NCI-H446 treated with DMSO at 0.1 percent for 48 hours (cell line): ENCODE measurements at regions not wholly inside any gene's neighbourhood (a gene's known extent, or its start where the extent isn't known, plus 50 kb on each side); places are given as distances from the start of the nearest gene placed in this dataset.
"Not testable (repeated sequence)": the region's sequence is repeated elsewhere in the genome, so short reads cannot be mapped to it uniquely, and the experiment has no call there.

Experiments used
- DNase-seq: peaks from one replicate; lab custom pipeline; 2025; lab: John Stamatoyannopoulos, UW

DNA sequence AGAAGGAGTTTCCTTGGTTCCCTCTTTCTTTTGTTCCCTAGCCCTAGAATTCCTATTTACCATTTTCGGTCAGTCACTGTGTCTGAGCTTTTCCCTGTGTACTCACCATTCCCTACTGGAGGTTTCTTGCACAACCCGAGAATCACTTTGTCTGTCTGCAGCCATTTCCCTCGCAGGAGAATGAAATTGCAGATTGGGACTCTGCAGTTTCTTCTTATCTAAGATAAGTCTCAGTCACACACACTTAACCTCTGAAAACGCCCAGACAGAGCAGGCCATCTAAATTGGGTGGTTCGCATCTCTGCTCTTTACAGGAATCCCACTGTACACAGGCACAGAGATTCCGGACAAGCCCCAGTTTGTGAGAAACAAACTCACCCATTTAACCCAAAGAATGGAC lies 58.6 kb upstream of the CNTNAP2 start:
- no peak for DNase-seq

DNA sequence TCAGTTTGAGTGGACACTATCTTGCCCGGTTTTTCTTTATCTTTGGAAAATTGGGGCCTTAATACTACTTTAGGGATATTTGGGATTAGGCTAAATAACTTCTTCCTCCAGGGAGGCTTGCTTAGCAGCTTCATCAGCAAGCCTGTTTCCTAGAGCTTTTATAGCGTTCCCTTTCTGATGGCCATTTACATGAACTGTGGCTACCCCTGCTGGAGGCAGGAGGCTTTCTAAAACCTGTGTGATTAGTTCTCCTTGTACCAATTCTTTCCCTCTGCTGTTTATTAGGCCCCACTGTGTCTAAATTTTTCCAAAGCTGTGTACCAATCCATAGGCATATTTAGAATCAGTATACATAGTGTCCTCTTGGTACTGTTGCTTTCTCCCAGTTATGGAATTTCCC lies 61.7 kb upstream of the CNTNAP2 start:
- no peak for DNase-seq

GRCh38 chr7:146053492-146053891 lies 63.1 kb upstream of the CNTNAP2 start:
- no peak for DNase-seq

DNA sequence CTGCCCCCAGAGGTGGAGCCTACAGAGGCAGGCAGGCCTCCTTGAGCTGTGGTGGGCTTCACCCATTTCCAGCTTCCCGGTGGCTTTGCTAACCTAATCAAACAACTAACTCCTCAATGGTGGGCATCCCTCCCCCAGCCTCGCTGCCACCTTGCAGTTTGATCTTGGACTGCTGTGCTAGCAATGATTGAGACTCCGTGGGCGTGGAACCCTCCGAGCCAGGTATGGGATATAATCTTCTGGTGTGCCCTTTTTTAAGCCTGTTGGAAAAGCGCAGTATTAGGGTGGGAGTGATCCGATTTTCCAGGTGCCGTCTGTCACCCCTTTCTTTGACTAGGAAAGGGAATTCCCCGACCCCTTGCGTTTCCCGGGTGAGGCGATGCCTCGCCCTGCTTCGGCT lies 73.3 kb upstream of the CNTNAP2 start:
- not testable (repeated sequence) for DNase-seq

DNA sequence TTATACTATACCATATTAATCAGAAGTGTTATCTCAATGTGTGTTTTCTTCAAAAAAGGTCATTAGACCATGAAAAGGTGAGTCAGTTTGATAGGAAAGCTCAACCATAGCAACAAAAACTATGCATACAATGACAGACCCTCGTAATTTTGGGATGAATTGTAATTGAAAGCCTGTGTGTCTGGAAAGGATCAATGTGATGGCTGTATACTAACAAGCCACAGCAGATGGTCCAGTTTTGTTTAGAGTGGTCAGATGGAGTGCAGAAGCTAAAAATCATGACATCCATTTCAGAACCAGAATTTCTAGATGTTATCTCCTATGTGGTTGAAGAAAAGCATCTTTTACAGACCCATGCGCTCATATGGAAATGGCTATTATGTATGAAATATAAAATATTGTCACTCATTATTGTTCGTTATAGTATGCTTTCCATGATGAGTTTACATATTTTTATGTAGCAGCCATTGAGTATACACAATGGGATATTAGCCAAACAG lies 88.3 kb upstream of the CNTNAP2 start:
- no peak for DNase-seq

- DNase-seq, result no peak
These were observed 89.4 kb upstream of the CNTNAP2 start for GRCh38 chr7:146027243-146027642.

GRCh38 chr7:146022776-146023175 lies 93.8 kb upstream of the CNTNAP2 start:
- no peak for DNase-seq

GRCh38 chr7:146019041-146020004 lies 97.3 kb upstream of the CNTNAP2 start:
- DNase-seq, result not testable (repeated sequence)

- DNase-seq, result not testable (repeated sequence)
These were observed 99.2 kb upstream of the CNTNAP2 start for GRCh38 chr7:146017366-146017765.

DNA sequence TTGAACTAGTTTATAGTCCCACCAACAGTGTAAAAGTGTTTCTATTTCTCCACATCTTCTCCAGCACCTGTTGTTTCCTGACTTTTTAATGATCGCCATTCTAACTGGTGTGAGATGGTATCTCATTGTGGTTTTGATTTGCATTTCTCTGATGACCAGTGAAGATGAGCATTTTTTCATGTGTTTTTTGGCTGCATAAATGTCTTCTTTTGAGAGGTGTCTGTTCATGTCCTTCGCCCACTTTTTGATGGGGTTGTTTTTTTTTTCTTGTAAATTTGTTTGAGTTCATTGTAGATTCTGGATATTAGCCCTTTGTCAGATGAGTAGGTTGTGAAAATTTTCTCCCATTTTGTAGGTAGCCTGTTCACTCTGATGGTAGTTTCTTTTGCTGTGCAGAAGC lies 102.4 kb upstream of the CNTNAP2 start:
- DNase-seq, result not testable (repeated sequence)

- no peak for DNase-seq
These were observed 108.3 kb upstream of the CNTNAP2 start for GRCh38 chr7:146008293-146008692.

GRCh38 chr7:146004805-146005204 lies 111.8 kb upstream of the CNTNAP2 start:
- DNase-seq, result no peak

GRCh38 chr7:146002431-146003078 lies 114.0 kb upstream of the CNTNAP2 start:
- DNase-seq, result no peak

GRCh38 chr7:146002008-146002407 lies 114.6 kb upstream of the CNTNAP2 start:
- DNase-seq, result no peak

DNA sequence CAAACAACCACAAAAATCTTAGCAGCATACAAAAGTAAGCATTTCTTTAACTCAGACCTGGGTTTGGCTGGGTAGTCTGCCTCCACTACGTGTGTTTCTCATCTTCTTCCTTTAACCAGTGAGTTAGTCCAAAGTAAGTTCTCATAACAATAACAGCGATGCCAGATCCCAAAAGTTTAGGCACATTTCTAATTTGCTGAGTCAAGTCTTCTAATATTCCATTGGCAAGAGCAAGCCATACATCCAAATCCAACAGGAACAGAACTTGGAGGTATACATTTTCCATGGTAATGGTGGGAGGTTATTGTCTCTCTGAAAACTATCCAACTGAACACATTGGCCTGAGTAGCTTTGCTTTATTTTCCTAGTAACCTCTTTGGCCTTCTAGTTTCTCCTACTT lies 115.7 kb upstream of the CNTNAP2 start:
- no peak for DNase-seq

DNA sequence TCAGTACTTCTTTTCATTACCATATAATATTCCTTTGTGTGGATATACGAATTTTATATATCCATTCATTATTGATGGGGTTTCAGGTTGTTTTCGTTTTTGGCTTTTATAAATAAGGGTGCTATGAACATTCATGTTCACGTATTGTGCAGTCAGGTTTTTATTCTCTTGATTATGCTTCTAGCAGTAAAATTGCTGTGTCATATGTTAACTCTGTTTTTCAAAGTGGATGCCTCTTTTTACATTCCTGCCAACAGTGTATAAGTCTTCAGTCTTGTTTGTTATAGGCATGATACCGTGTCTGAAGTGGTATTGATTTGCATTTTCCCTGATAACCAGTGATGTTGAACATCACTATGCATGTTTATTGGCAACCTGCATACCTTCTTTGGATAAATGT lies 127.1 kb upstream of the CNTNAP2 start:
- no peak for DNase-seq

DNA sequence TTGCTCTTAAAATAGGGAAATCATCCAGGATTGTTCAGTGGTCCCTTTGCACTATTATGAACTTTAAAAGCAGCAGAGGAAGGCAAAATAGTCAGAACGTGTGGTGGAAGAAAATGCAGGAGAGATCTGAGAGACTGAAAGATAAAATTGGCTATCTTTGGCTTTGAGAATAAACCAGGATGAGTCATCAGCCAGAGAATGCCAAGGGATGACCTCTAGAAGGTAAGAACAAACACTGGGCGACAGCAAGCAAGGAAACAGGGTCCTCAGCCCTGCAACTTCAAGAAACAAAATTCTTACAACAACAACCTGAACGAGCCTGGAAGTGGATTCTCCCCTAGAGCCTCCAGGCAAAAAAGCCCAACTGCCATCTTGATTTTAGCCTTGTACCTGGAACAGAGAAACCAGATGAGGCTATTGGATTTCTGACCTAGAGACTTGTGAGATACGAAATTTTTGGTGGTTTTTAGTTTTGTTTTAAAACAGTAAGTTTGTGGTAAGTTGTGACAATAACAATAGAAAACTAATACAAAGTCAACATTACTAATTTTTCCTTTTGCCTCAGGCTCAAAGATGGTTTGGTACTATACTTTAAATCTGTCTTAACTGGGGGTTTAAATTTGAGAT lies 130.2 kb upstream of the CNTNAP2 start:
- no peak for DNase-seq

DNA sequence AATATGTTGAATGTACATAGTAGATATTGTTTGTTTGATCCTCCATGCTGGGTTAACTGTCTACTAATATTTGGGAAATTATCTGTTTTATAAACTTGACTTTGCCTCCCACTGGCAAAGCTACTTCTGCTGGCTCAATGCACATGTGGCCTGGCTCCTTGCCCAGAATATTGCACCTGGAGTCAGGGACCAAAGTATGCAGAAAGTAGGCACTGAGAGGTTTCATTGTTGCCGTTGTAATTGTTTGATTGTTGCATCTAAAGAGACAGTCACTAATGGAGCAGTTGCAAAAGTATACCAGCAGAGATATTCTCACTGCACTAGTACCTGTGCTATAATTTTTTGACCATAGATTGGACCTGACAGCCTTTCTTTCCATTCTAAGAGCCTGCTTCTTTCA lies 137.8 kb upstream of the CNTNAP2 start:
- no peak for DNase-seq

DNA sequence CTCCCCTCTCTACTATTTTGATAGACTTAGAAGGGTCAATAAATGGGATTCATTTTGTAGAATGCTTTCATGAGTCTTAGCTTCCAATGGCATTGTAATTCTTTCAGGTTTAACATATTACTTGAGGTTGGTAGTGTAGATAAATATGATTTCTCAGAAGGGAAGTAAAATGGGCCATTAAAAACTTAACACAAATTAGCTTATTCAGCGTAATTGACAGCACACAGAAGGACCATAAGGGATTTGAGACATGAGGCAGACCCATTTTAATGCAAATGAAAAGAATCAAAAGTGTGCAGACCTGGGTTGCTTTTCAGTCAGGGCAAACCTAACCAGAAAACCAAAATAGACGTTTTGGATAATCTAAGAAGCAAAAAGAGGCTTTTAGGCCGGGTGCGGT lies 156.6 kb upstream of the CNTNAP2 start:
- DNase-seq, result no peak

DNA sequence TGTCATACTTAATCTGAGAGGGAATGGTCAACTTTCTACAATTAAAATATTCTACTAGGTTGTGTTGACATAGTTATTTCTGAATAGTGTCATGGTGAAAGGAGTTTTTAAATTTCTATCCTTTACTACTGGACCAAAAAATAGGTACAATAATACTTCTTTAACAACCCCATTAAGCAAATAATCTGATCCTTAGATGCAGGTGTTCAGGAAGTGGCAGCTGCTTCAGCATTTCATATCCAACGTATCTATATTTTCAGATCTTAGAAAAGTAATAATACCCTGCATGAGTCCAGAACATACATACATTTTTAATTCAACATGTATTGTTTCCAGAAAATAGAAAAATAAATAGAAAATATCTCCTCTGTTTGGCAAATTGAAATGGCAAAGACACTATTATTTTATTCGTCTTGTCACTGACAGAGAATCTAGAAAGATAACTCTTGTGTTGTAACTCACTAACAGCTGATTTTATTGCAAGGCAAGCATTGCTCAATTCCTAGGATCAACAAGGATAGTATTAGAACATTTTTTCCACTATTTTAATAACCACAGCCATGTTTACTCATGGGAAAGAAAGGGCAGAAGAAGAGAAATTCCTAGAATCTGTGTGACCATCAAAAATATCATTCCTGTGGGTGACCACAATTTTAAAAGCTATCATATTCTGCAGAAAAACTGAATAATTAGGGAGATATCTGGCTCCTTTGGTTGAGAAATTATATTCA lies 159.3 kb upstream of the CNTNAP2 start:
- DNase-seq, result no peak

GRCh38 chr7:145951566-145951965 lies 165.0 kb upstream of the CNTNAP2 start:
- DNase-seq, result no peak

- no peak for DNase-seq
These were observed 187.7 kb upstream of the CNTNAP2 start for GRCh38 chr7:145928937-145929336.
